ENCODE measurements at regions not wholly inside any gene's neighbourhood (a gene's known extent, or its start where the extent isn't known, plus 50 kb on each side); places are given as distances from the start of the nearest gene placed in this dataset.

- Histone ChIP-seq H3K4me2 (ENCODE audit: insufficient read depth, low read length) (no peak overlapping the region), H3K27ac (ENCODE audit: low read length) (no peak overlapping the region), H3K9ac (ENCODE audit: low read depth, low read length) (no peak overlapping the region), H3K4me3 (ENCODE audit: low read depth in 1 of 2, low read length in 2 of 2) (no peak overlapping the region), H3K79me2 (ENCODE audit: insufficient read depth, low read length) (no peaks in the 10 kb centered on the region), H2AFZ (ENCODE audit: low read depth, low read length) (no peak overlapping the region), H3K27me3 (ENCODE audit: insufficient read depth, low read length, poor library complexity) (no peaks in the 10 kb centered on the region), H3K9me3 (ENCODE audit: insufficient read depth, low read length, severe bottlenecking) (peaks cover 2% of the 10 kb centered on the region), H3K4me1 (ENCODE audit: insufficient read depth, low read length) (no peaks in the 10 kb centered on the region), H4K20me1 (ENCODE audit: insufficient read depth, low read length) (no peaks in the 10 kb centered on the region), H3K36me3 (ENCODE audit: insufficient read depth, low read length) (no peaks in the 10 kb centered on the region)
- TF ChIP-seq EZH2 (IDR thresholded peaks at IDR 0.05; ENCODE audit: borderline replicate concordance, low read depth, low read length, severe bottlenecking) (no peak), CTCF (IDR thresholded peaks at IDR 0.05; ENCODE audit: borderline replicate concordance, extremely low read depth, low read length, poor library complexity, severe bottlenecking) (no peak)
- DNase-seq (no peak), ATAC-seq (ENCODE audit: insufficient read depth, low read depth) (no peak)
These were observed 86.2 kb upstream of the PLXNC1 start for GRCh38 chr12:94062194-94062593.

- no peaks in the 10 kb centered on the region for H3K4me1 ChIP-seq (ENCODE audit: insufficient read depth, low read length)
- no peaks in the 10 kb centered on the region for H3K79me2 ChIP-seq (ENCODE audit: insufficient read depth, low read length)
- H3K4me3 ChIP-seq (ENCODE audit: low read depth in 1 of 2, low read length in 2 of 2) = no peak overlapping the region
- no peaks in the 10 kb centered on the region for H3K36me3 ChIP-seq (ENCODE audit: insufficient read depth, low read length)
- no peaks in the 10 kb centered on the region for H4K20me1 ChIP-seq (ENCODE audit: insufficient read depth, low read length)
- no peak overlapping the region for H3K9ac ChIP-seq (ENCODE audit: low read depth, low read length)
- no peak overlapping the region for H3K27ac ChIP-seq (ENCODE audit: low read length)
- ATAC-seq (ENCODE audit: insufficient read depth, low read depth) = no peak
- H3K4me2 ChIP-seq (ENCODE audit: insufficient read depth, low read length) = no peak overlapping the region
- no peak for DNase-seq
- H3K27me3 ChIP-seq (ENCODE audit: insufficient read depth, low read length, poor library complexity) = no peaks in the 10 kb centered on the region
- TF ChIP-seq CTCF (IDR thresholded peaks at IDR 0.05; ENCODE audit: borderline replicate concordance, extremely low read depth, low read length, poor library complexity, severe bottlenecking) = no peak
- no peak for TF ChIP-seq EZH2 (IDR thresholded peaks at IDR 0.05; ENCODE audit: borderline replicate concordance, low read depth, low read length, severe bottlenecking)
- H2AFZ ChIP-seq (ENCODE audit: low read depth, low read length) = no peak overlapping the region
- peaks cover 2% of the 10 kb centered on the region for H3K9me3 ChIP-seq (ENCODE audit: insufficient read depth, low read length, severe bottlenecking)
These were observed 85.4 kb upstream of the PLXNC1 start for GRCh38 chr12:94062796-94063635.

GRCh38 chr12:94070520-94070919 is 77.9 kb upstream of the PLXNC1 start:
- no peak overlapping the region for H2AFZ ChIP-seq (ENCODE audit: low read depth, low read length)
- no peak overlapping the region for H3K27ac ChIP-seq (ENCODE audit: low read length)
- no peaks in the 10 kb centered on the region for H3K9me3 ChIP-seq (ENCODE audit: insufficient read depth, low read length, severe bottlenecking)

More at GRCh38 chr12:94070520-94070919, 77.9 kb upstream of the PLXNC1 start:
- ATAC-seq (ENCODE audit: insufficient read depth, low read depth) (no peak), DNase-seq (no peak)
- Histone ChIP-seq H3K4me2 (ENCODE audit: insufficient read depth, low read length) (no peak overlapping the region), H3K27me3 (ENCODE audit: insufficient read depth, low read length, poor library complexity) (no peaks in the 10 kb centered on the region), H3K9ac (ENCODE audit: low read depth, low read length) (no peak overlapping the region), H3K4me3 (ENCODE audit: low read depth in 1 of 2, low read length in 2 of 2) (no peak overlapping the region), H4K20me1 (ENCODE audit: insufficient read depth, low read length) (no peaks in the 10 kb centered on the region), H3K79me2 (ENCODE audit: insufficient read depth, low read length) (no peaks in the 10 kb centered on the region), H3K4me1 (ENCODE audit: insufficient read depth, low read length) (peaks cover 21% of the 10 kb centered on the region), H3K36me3 (ENCODE audit: insufficient read depth, low read length) (no peaks in the 10 kb centered on the region)
- TF ChIP-seq EZH2 (IDR thresholded peaks at IDR 0.05; ENCODE audit: borderline replicate concordance, low read depth, low read length, severe bottlenecking) (no peak), CTCF (IDR thresholded peaks at IDR 0.05; ENCODE audit: borderline replicate concordance, extremely low read depth, low read length, poor library complexity, severe bottlenecking) (no peak)

All from DND-41 (cell line).